Nephron progenitor cell (in vitro differentiated cells): ENCODE measurements at regions not wholly inside any gene's neighbourhood (a gene's known extent, or its start where the extent isn't known, plus 50 kb on each side); places are given as distances from the start of the nearest gene placed in this dataset.

Experiments
- DNase-seq: peaks from one replicate; pipeline ENCODE4 v3.0.0; 2021
- H3K27ac Mint-ChIP-seq: 2 replicates; pipeline ENCODE4 v1.8.0; 2021; ENCODE audit warnings: mild to moderate bottlenecking, moderate library complexity, mixed read lengths
- H3K27me3 Mint-ChIP-seq: 2 replicates; pipeline ENCODE4 v1.8.0; 2021; ENCODE audit warnings: mild to moderate bottlenecking, low read depth, mixed read lengths; ENCODE audit not compliant: poor library complexity
- H3K36me3 Mint-ChIP-seq: 2 replicates; pipeline ENCODE4 v1.8.0; 2021; ENCODE audit warnings: low read depth, mixed read lengths
- H3K4me1 Mint-ChIP-seq: 2 replicates; pipeline ENCODE4 v1.8.0; 2021; ENCODE audit warnings: mixed read lengths
- H3K4me3 Mint-ChIP-seq: 2 replicates; pipeline ENCODE4 v1.8.0; 2021; ENCODE audit warnings: mild to moderate bottlenecking, moderate library complexity, mixed read lengths
- H3K9me3 Mint-ChIP-seq: 2 replicates; pipeline ENCODE4 v1.8.0; 2021; ENCODE audit warnings: mild to moderate bottlenecking, moderate library complexity, mixed read lengths
- TF ChIP-seq, protein P1 (sequence below): fragments of 200-600 bp; sonication (generic); IDR thresholded peaks from 2 replicates; pipeline ENCODE4 v1.5.0; 2021; ENCODE audit warnings: antibody characterized with exemption

DNA sequence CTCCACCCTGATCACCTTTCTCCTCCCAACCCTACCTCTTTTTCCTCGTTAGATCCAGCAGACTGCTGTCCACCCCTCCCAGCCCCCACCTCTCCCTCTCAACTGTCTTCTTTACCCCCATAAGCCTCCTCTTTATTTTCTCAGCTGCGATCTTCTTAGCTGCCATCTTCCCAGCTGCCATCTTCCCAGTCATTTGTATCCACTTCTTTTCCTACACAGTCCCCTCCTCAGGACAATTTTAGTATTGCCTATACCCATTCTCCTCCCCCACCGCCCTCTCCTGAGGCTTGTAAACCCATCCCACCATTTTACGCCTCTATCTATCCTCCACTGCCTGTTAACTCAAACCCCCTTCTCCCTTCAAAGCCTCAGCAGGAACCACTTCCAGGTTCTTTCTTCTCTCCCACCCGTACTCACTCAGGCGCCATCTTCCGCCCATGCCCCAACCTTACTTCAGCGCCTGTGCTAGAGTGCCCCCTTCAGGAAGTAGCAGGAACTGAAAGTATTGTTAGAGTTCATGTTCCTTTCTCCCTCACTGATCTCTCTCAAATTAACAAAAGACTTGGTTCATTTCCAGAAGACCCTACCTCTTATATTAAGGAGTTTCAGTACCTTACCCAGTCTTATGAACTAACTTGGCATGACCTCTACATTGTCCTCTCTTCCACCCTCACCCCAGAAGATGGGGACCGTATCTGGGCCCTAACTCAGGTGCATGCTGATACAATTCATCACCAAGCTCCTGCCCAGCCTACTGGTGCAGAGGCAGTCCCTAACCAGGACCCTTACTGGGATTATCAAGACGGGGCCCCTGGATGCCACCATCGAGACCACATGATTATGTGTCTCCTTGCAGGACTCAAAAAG lies 236.0 kb downstream of the ADGRG6 start:
- H3K4me1 Mint-ChIP-seq = no peaks in the 10 kb centered on the region
- H3K27me3 Mint-ChIP-seq = no peaks in the 10 kb centered on the region
- H3K4me3 Mint-ChIP-seq = no peak overlapping the region
- TF ChIP-seq, protein P1, sequence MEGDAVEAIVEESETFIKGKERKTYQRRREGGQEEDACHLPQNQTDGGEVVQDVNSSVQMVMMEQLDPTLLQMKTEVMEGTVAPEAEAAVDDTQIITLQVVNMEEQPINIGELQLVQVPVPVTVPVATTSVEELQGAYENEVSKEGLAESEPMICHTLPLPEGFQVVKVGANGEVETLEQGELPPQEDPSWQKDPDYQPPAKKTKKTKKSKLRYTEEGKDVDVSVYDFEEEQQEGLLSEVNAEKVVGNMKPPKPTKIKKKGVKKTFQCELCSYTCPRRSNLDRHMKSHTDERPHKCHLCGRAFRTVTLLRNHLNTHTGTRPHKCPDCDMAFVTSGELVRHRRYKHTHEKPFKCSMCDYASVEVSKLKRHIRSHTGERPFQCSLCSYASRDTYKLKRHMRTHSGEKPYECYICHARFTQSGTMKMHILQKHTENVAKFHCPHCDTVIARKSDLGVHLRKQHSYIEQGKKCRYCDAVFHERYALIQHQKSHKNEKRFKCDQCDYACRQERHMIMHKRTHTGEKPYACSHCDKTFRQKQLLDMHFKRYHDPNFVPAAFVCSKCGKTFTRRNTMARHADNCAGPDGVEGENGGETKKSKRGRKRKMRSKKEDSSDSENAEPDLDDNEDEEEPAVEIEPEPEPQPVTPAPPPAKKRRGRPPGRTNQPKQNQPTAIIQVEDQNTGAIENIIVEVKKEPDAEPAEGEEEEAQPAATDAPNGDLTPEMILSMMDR = peak; percentile 16
- peaks cover 30% of the 10 kb centered on the region for H3K9me3 Mint-ChIP-seq
- no peaks in the 10 kb centered on the region for H3K36me3 Mint-ChIP-seq
- DNase-seq = no peak
- H3K27ac Mint-ChIP-seq = no peak overlapping the region

DNA sequence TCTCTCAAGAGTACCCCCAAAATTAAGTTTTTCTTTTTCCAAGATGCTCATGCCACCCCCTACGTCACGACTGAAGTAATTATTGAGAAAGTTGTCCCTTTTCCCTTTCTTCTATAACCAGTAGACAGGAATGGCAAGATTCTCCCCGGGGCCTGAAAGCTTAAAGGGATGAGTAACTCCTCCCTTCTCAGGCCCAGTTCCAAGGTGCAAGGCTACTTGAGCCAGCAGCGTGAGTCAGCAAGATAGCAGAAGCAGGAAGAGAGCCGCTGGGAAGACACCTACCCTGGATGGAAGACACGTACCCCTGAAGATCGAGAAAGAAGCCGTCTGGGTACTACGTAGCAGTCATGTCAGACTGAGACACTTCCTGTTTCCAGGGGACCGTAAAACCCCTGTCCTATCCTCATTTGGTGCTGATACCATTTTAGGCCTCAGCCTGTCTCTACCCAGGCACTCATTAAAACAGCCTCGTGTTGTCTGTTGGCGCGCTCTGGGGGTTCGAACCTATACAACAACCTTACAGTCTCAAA lies 241.0 kb downstream of the ADGRG6 start:
- no peak overlapping the region for H3K4me3 Mint-ChIP-seq
- no peaks in the 10 kb centered on the region for H3K27me3 Mint-ChIP-seq
- no peak for DNase-seq
- TF ChIP-seq, protein P1 = no peak
- no peaks in the 10 kb centered on the region for H3K4me1 Mint-ChIP-seq
- H3K27ac Mint-ChIP-seq = no peak overlapping the region
- no peaks in the 10 kb centered on the region for H3K36me3 Mint-ChIP-seq
- H3K9me3 Mint-ChIP-seq = no peaks in the 10 kb centered on the region

DNA sequence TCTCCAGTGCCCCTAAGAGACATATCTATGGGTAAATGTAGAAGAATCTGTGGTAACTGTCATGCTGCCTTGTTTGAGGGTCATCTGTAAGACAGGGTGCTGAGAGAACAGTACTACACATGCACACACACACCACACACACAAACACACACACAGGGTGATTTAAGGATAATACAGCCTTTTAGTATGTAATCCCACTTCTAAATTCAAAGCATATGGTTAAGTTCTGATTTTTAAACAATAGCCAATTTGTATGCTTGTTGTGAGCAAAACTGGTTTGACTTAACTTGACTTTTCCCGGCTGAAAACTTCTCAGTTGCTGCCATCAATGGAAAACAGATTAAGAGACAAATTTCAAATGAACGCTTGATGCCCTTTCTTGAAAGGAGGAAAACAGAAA lies 241.8 kb downstream of the ADGRG6 start:
- Mint-ChIP-seq H3K4me3 (no peak overlapping the region), H3K36me3 (no peaks in the 10 kb centered on the region), H3K4me1 (no peaks in the 10 kb centered on the region), H3K27me3 (no peaks in the 10 kb centered on the region), H3K9me3 (no peaks in the 10 kb centered on the region), H3K27ac (no peak overlapping the region)
- DNase-seq = no peak
- TF ChIP-seq, protein P1 = no peak

DNA sequence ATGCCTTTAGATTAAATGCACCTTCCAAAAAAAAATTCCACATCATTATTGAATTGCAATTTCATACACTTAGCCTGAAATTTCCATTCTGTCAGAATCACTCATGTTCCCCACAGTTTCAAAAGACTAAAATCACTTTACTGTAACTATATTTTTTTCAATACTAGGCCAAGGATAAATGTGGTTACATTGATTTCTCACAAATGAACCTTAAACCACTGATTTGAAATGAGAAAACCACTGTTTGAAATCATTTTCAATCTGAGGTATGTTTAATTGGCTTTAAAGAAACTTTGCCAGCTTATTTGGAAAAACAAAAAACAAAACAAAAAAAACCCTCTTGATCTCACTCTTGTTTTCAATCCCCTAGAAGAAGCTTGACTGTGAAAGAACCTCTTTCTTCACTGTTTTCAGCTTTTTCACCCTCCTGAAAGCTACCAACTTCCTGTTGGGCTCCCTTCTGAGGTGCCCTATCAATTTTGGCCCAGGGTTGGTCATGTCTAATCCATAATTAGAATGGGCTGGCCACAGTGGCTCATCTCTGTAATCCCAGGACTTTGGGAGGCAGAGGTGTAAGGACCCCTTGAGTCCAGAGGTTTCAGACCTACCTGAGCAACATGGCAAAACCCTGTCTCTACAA lies 242.5 kb downstream of the ADGRG6 start:
- H3K36me3 Mint-ChIP-seq = no peaks in the 10 kb centered on the region
- H3K4me1 Mint-ChIP-seq = no peaks in the 10 kb centered on the region
- no peak for DNase-seq
- no peaks in the 10 kb centered on the region for H3K9me3 Mint-ChIP-seq
- H3K27me3 Mint-ChIP-seq = no peaks in the 10 kb centered on the region
- no peak overlapping the region for H3K27ac Mint-ChIP-seq
- H3K4me3 Mint-ChIP-seq = no peak overlapping the region
- TF ChIP-seq, protein P1 = no peak

DNA sequence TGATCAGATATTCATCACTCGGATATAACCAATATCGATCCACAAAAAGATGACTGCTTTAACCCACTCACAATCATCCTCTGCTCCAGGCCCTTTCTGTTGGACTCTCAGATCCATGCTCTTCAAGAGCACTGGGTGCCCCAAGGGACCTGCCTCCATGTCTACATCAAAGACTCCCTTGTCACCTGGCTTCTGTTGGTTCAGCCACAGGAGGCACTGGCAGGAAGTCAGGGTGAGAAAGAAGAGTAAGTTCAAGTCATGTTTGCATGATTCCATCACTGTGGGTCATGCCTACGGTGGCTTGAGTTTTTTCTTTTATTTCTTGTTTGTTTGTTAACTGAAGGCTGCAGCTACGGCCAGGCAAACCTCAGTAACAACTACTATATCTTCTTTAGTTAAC lies 243.3 kb downstream of the ADGRG6 start:
- Mint-ChIP-seq H3K27ac (no peak overlapping the region), H3K36me3 (no peaks in the 10 kb centered on the region), H3K4me1 (no peaks in the 10 kb centered on the region), H3K4me3 (no peak overlapping the region), H3K27me3 (no peaks in the 10 kb centered on the region), H3K9me3 (no peaks in the 10 kb centered on the region)
- DNase-seq = no peak
- TF ChIP-seq, protein P1 = no peak
